ENCODE measurements at regions not wholly inside any gene's neighbourhood (a gene's known extent, or its start where the extent isn't known, plus 50 kb on each side); places are given as distances from the start of the nearest gene placed in this dataset.
"Not testable (repeated sequence)": the region's sequence is repeated elsewhere in the genome, so short reads cannot be mapped to it uniquely, and the experiment has no call there.

GRCh38 chr20:51125780-51126179 lies 102.9 kb upstream of the KCNG1 start:
- no peak for DNase-seq (ENCODE audit: low read depth)

GRCh38 chr20:51125105-51125504 lies 102.2 kb upstream of the KCNG1 start:
- DNase-seq (ENCODE audit: low read depth), result no peak

DNA sequence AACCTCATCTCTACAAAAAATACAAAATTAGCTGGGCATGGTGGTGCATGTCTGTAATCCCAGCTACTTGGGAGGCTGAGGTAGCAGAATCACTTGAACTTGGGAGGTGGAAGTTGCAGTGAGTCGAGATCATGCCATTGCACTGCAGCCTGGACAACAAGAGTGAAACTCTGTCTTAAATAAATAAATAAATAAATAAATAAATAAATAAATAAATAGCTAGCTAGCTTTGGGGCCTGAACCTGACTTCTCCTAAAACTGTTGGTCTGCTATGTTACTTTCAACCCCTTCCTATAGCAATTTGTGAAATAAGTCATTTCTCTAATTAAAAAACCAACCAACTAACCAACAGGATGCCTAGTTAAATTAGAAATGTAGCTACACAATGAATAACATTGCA lies 101.0 kb upstream of the KCNG1 start:
- not testable (repeated sequence) for DNase-seq (ENCODE audit: low read depth)

DNA sequence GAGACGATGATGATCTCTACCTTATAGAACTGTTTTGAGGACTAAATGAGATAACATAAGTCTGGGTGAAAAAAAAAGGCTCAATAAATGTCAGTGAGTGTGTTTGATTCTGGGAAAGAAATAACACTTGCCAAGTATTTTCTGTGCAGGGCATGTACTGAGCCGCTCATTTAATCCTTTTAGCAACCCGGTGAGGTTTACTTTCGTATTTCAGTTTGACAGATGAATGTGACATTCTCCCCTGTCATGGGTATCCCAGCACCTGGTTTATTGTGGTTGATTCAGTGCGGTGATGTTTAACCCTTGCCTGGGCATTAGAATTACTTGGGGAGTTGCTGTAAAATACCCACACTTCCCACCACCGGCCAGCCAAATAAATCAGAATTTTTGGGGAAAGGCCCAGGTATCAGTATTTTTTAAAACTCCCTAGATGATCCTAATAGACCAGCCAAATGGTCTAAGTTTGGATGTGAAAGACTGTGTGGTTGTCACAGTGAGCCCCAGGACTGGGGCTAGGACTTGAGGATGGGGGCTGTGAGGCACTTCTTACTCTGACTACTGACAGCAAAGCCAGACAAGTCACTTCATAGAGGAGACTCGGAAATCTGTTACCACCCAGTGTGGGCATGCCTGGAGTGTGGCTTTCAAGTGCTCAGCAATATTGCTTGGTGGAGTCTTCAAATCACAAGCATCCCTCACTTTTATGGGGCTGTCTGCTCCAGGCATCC lies 100.2 kb upstream of the KCNG1 start:
- DNase-seq (ENCODE audit: low read depth), result no peak

DNA sequence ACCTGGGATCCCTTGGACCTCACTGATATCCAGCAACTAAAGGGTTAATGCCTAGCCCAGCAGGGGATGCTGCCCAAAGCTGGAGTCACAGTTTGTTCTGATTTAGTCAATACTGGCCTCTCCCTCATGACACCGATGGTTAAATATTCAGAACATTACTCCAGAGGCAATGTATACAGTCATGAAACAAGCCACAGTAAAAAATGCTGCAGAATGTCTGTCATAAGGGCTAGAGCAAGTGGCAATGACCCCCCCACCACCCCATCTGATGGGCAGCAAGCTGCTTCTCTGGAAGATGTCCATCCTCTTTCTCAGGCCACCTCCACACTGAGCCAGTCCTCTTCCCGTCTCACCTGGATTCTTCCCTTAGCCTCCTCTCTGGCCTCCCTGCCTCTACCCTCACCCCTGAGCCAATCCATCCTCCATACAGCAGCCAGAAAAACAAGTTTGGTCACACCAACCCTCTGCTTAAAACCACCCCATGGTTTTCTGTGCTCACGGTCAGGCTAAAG lies 99.0 kb upstream of the KCNG1 start:
- DNase-seq (ENCODE audit: low read depth), result no peak

DNA sequence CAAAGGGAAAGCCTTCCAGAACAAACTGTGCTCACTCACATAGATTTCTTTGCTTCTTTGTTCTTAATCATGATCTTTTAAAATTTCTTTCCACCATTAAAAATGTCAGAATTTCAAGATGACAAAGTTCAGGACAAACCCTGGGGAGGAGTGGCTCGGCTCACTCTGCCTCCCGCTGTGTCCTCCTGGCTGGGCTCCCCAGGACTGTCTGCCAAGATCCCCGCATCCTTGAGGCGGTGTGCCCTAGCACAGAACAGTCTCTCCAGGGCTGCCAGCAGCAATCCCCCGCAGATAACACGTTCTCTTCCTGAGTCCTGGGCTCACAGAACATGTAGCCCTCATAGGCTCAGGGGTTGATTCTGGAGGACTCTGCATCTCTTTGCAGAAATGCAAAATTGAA lies 98.4 kb upstream of the KCNG1 start:
- no peak for DNase-seq (ENCODE audit: low read depth)

DNA sequence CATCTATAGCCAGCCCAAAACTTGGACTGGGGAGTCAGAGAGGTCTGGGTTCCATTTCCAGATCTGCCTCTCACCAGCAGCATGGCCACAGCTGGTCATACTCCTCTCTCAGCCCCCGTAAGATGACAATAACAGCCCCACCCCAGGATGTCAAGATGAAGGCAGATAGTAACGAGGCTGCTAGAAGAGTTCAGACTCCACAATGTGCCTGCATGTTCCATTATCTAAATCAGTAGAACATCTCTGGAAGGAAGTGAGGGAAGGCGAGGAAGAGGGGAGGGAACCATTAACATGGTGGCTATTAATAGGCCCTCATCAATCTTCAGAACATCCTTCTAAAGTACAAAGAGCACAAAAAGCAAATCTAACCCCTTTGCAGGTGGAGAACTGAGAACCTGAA lies 98.0 kb upstream of the KCNG1 start:
- no peak for DNase-seq (ENCODE audit: low read depth)

- no peak for DNase-seq (ENCODE audit: low read depth)
Observed at GRCh38 chr20:51120438-51120837, 97.5 kb upstream of the KCNG1 start.

- no peak for DNase-seq (ENCODE audit: low read depth)
Observed at GRCh38 chr20:51119914-51120313, 97.0 kb upstream of the KCNG1 start.

DNA sequence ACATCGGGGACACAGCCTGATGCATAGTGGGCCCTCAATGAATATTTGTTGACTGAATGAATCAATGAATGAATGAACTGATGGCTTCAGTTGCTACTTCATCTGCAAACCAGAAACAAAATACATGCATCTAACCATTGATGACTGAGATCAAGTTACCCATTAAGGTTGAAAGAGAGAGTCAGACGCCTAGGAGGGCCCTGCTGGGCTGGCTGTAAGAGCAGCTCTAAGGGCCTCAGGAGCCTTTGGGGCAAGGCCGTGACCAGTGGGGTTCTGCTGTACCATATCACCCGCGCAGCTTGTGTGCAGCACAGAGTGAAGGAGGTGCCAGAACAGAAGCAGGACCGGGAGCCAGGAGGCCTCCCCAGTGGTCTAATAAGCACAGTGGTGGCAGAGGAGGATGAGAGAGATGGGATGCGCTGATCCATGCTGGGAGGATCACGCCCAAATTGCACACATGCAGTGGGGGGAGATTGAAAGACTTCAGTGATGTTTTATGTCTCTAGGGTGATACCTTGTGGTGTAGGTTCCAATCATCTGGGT lies 96.1 kb upstream of the KCNG1 start:
- DNase-seq (ENCODE audit: low read depth), result no peak

- no peak for DNase-seq (ENCODE audit: low read depth)
Observed at GRCh38 chr20:51118216-51118615, 95.3 kb upstream of the KCNG1 start.

DNA sequence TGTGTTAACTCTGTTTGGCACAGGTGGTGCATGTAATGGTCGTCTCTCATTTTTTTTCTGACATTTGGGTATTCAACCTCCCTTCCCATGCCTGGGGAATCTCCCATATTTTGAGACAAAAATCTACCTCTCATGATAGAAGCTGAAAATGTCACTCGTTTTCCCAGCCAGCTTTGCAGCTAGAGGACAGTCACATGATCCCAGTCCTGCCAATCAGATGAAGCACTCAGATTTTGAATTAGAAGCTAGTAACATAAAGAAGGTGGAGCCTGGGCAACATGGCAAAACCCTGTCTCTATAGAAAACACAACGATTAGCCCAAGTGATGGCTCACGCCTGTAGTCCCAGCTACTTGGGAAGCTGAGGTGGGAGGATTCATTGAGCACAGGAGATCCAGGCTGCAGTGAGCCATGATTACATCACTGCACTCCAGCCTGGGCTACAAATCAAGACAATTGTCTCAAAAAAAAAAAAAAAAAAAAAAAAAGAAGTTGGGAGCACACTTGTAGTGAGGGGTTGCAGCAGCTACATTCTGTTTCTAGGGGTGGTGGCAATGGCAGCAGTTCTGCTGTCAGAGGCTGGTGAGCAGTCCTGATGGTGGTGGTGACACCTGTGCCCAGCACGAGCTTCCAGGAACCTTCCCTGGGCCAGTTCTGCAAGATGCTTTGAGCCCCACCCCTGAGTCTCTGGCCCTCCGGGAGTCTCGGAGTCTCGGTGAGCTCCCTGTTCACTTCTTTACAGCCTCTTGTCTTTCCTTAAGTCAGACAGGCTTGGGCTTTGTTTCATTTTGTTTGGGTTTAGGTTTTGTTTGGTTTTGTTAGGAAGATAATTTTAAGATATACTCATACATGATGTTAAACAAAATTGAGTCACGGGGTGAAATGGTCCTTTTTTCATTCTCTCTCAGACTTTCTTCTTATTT lies 94.1 kb upstream of the KCNG1 start:
- no peak for DNase-seq (ENCODE audit: low read depth)

DNA sequence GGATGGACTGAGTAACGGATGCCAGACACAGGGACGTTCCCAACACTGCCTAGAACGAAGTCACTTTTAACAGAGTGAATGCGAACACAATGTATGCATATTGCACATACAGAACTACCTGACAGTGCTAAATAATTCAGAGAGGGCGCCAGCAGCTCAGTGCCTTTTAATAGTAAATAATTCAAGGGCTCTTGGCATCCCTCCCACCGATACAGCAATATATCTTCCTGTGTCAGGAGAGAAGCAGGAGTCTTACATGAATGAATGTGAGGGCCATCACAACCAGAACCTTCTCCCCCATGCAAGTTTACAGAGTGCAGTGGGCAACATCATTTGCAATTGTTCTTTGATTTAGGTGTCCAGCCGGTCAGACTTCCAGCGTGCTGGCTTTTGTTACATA lies 88.4 kb upstream of the KCNG1 start:
- DNase-seq (ENCODE audit: low read depth), result no peak

- no peak for DNase-seq (ENCODE audit: low read depth)
Observed at GRCh38 chr20:51108638-51109363, 85.9 kb upstream of the KCNG1 start.

DNA sequence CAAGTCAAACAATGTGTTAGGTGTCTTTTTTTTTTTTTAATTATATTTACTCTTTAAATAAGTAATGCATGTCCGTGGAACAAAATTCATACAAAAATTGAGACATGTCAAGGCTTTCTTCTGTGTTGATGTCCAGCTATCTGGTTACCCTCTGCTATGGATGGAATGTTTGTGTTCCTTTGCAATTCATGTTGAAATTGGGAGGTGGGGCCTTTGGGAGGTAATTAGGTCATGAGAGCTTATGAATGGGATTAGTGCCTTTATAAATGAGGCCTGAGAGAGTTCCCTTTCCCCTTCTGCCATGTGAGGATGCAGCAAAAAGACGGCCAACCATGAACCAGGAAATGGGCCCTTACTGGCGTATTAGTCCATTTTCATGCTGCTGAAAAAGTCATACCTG lies 83.1 kb upstream of the KCNG1 start:
- no peak for DNase-seq (ENCODE audit: low read depth)

- no peak for DNase-seq (ENCODE audit: low read depth)
Observed at GRCh38 chr20:51104960-51105920, 82.3 kb upstream of the KCNG1 start.

- no peak for DNase-seq (ENCODE audit: low read depth)
Observed at GRCh38 chr20:51100617-51101016, 77.7 kb upstream of the KCNG1 start.

GRCh38 chr20:51098284-51098810 lies 75.4 kb upstream of the KCNG1 start:
- DNase-seq (ENCODE audit: low read depth), result no peak

- DNase-seq (ENCODE audit: low read depth), result no peak
Observed at GRCh38 chr20:51097351-51098120, 74.6 kb upstream of the KCNG1 start.

All from HS-27A (cell line).